NCI-H69 (cell line): ENCODE measurements at regions not wholly inside any gene's neighbourhood (a gene's known extent, or its start where the extent isn't known, plus 50 kb on each side); places are given as distances from the start of the nearest gene placed in this dataset.
"Not testable (repeated sequence)": the region's sequence is repeated elsewhere in the genome, so short reads cannot be mapped to it uniquely, and the experiment has no call there.

Experiments used
- DNase-seq: peaks from one replicate; lab custom pipeline; 2025; lab: John Stamatoyannopoulos, UW

GRCh38 chr2:64251497-64252250, 107.5 kb upstream of the PELI1 start:
- DNase-seq: no peak

- not testable (repeated sequence) for DNase-seq
Measured at GRCh38 chr2:64252251-64252978, 108.2 kb upstream of the PELI1 start.

GRCh38 chr2:64253421-64253820, 109.2 kb upstream of the PELI1 start:
- DNase-seq: not testable (repeated sequence)

- DNase-seq: no peak
Measured at GRCh38 chr2:64258566-64258965, 114.3 kb upstream of the PELI1 start.

- DNase-seq: peak; percentile 88
Measured at GRCh38 chr2:64259312-64259711, 115.1 kb upstream of the PELI1 start.

- no peak for DNase-seq
Measured at GRCh38 chr2:64260093-64260803, 116.0 kb upstream of the PELI1 start.

GRCh38 chr2:64260817-64261216, 116.6 kb upstream of the PELI1 start:
- no peak for DNase-seq

GRCh38 chr2:64262071-64262470, 117.9 kb upstream of the PELI1 start:
- peak; percentile 13 for DNase-seq

- no peak for DNase-seq
Measured at GRCh38 chr2:64262816-64263215, 118.6 kb upstream of the PELI1 start.

GRCh38 chr2:64263315-64263714, 119.1 kb upstream of the PELI1 start:
- peak; percentile 16 for DNase-seq

- DNase-seq: no peak
Measured at GRCh38 chr2:64267699-64268098, 123.5 kb upstream of the PELI1 start.

GRCh38 chr2:64268330-64269048, 124.3 kb upstream of the PELI1 start:
- DNase-seq: peak; percentile 31

- no peak for DNase-seq
Measured at GRCh38 chr2:64273524-64274398, 129.5 kb upstream of the PELI1 start.

GRCh38 chr2:64274399-64275173, 130.4 kb upstream of the PELI1 start:
- no peak for DNase-seq

- DNase-seq: no peak
Measured at GRCh38 chr2:64275174-64275466, 130.9 kb upstream of the PELI1 start.

- DNase-seq: no peak
Measured at GRCh38 chr2:64276417-64277095, 132.3 kb upstream of the PELI1 start.

- peak; percentile 28 for DNase-seq
Measured at GRCh38 chr2:64277101-64277849, 133.1 kb upstream of the PELI1 start.

GRCh38 chr2:64280812-64281211, 136.6 kb upstream of the PELI1 start:
- DNase-seq: not testable (repeated sequence)

- DNase-seq: no peak
Measured at GRCh38 chr2:64283006-64283570, 138.9 kb upstream of the PELI1 start.
